Activated CD4-positive, alpha-beta T cell treated with anti-CD3 and anti-CD28 coated beads, Interleukin-2, Interleukin-6, amounts not matched to agents 100 ng/mL and 50 ng/mL, durations not matched to agents 16 hours and 8 hours (primary cell): ENCODE measurements at regions not wholly inside any gene's neighbourhood (a gene's known extent, or its start where the extent isn't known, plus 50 kb on each side); places are given as distances from the start of the nearest gene placed in this dataset.
"Not testable (repeated sequence)": the region's sequence is repeated elsewhere in the genome, so short reads cannot be mapped to it uniquely, and the experiment has no call there.

Experiments used
- DNase-seq: peaks from one replicate; pipeline ENCODE4 v3.0.0-alpha.2; 2020

DNA sequence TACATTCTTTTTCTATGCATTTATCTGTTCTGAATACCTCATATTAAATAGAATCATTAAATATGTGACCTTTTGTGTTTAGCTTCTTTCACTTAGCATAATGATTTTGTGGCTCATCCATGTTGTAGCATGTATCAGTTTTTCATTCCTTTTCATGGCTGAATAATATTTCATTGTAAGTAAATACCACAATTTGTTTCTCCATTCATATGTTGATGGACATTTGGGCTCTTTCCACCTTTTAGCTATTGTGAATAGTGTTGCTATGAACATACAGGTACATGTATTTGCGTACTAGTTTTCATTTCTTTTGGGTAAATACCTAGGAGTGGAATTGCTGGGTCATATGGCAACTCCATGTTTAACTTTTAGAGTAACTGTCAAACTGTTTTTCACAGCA lies 85.1 kb downstream of the GNL3L start:
- no peak for DNase-seq

DNA sequence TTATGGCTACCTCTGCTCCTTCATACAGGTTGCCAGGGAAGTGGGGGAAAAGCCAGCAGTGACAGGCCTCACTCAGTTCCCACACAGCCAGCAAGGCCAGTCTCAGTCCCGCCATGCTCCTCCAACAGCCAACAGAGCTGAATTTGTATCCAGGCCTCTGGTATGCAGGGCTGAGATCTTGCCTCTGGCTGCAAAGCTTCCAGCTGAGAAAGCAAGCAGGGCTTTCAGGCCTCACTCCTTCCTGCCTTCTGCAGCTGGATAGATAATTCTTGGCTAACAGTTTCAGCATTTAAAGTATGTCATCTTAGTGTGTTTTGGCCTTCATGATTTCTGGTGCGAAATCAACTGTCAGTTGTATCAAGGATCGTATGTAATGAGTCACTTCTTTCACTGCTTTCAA lies 103.6 kb downstream of the GNL3L start:
- DNase-seq, result no peak

DNA sequence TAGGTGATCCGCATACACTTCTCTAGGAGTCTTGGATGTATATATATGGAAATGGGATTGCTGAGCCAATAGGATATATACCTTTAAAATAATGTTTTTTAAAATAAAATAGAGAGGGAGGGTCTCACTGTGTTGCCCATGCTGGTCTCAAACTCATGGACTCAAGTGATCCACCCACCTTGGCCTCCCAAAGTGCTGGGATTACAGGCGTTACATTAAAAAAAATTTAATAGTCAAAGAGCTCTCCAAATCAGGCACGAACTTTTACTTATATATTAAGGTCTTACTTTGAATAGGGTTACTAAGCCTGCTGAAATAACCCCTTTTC lies 109.0 kb downstream of the GNL3L start:
- DNase-seq, result no peak

DNA sequence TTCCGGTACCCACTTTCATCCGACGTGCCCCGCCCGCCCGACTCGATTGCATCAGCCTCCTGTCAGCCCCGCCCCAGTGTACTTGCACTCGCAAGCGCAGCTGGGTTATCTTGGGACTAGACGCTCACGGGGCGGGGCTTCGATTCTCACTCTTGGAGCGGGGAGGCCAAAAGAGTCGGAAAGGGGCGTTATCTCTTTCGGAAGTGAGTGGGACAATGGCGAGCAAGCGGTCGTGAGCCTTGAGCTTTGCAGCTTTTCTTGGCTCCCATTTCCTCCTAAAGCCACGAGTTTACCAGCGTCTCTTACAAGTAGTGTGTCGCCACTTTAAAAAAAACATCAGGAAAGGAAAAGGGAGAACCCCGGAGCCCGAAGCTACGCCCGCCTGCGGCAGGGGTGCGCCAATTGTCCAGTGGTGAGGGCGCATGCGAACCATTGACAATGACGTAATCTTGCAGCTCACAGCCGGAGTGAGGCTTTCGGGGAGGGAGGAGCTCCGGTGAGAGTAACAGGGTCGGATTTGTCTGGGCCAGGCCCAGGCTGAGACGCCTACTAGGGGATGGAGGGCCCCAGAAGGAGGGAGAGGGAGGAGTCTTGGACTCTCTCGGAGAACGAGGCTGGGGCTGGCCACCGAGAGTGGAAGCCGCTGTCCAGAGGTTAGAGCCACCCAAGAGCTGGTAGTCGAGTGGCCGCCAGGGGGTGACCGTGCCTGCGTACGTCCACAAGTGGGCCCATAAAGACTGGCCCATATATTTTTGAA lies 109.5 kb downstream of the GNL3L start:
- DNase-seq, result peak; percentile 93

DNA sequence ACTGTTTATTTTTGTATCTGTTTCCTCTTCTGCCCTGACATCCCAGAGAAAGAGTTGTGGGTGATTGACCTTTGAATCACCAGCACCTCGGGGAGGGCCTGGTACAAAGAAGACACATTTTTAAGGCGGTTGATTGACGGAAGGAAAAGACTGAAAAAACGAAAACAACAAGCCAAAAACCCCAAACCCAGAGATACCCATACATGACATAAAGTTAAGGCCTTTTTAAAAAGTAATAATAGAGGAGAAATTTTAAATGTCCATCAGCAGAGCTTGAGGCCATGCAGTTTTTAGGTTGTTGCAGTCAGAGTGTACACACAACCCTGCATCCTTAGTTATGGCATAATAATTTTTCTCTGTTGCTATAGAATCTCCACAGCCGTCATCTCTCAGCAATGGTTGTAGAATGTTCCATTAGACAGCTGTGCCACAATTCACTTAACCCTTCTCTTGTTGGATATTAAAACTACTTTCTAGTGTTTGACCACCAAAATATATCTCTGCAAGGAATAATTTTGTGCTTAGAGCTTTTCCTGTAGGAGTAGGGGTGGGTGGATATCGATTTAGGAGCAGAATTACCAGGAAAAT lies 110.2 kb downstream of the GNL3L start:
- DNase-seq, result no peak

DNA sequence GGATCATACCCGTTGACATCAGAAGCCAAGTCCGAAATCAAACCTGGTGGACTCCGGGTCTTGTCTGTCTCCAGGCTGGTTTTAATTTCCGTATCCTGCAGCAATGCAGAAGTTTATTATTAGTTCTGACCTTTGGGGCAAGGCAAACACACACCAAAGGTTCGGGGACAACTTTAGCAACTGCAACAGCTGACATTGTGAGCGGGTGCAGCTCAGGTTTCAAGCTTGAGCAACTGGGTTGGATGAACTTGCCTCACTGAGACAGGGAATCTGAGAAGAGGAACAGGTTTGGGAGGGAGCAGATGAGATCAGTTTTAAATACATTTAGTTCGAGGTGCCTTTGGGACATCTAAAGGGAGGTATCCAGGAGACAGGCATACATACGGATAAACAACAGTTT lies 110.7 kb downstream of the GNL3L start:
- DNase-seq, result no peak

DNA sequence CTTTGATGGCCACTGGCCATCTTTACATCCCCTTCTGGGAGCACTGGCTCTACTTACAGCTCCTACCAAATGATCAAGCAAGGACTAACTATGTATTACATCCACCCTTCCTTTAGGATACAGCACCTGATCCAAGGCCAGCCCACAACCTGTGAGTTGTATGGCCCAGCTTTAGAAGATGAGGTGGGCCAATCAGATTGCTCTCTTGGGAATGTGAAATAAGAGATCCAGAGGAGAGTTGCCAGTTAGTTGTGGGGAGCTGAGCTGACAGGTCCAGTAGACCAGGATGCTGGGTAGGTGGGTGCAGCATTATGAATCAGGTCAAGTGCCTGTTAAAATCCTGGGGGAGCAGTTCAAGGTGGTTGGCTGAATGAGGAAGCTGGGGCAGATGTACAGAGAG lies 111.5 kb downstream of the GNL3L start:
- DNase-seq, result no peak

DNA sequence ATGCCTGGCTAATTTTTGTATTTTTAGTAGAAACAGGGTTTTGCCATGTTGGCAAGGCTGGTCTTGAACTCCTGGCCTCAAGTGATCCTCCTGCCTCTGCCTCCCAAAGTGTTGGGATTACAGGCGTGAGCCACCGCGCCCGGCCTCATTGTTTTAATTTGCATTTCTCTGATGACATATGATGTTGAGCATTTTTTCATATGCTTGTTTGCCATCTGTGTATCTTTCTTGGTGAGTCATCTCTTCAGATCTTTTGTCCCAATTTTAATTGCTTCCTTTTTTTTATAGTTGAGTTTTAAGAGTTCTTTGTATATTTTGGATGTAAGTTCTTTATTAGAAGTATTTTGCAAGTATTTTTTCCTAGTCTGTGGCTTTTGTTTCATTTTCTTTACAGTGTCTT lies 117.6 kb downstream of the GNL3L start:
- DNase-seq, result not testable (repeated sequence)

DNA sequence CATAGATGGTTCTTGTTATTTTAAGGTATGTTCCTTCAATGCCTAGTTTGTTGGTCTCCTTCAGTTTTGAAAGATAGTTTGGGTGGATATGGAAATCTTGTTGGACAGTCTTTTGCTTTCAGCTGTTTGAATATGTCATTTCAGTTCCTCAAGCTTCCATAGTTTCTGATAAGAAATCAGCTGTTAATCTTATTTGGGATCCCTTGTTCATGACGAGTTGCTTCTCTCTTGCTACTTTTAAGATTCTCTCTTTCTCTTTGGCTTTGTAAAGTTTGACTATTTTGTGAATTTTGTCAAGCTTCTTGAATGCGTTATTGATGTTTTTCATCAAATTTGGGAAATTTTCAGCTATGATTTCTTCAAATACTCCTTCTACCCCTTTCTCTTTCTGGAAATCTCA lies 129.5 kb downstream of the GNL3L start:
- DNase-seq, result no peak

DNA sequence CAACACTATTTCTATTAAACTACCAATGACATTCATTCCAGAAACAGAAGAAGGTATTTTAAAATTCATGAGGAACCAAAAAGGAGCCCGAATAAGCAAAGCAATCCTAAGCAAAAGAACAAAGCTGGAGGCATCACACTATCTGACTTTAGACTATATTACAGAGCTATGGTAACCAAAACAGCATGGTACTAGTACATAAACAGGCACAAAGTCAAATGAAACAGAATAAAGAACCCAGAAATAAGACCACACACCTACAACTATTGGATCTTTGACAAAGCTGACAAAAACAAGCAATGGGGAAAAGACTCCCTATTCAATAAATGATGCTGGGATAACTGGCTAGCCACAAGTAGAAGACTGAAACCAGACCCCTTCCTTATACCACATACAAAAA lies 122.3 kb downstream of the ITIH6 start:
- no peak for DNase-seq

DNA sequence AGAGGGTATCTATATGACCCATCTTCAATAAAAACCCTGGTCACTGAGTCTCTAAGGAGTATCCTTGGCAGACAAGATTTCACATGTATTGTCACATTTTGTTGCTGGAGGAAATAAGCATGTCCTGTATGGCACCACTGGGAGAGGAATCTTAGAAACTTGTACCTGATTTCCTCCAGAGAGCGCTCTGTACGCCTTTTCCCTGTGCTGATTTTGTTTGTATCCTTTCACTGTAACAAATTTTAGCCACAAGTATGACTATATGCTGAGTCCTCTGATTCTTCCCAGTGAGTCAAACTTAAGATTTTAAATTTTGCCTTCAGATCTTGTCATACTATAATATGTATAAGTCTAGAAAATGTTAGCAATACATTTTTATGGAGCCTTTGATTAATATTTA lies 102.8 kb downstream of the ITIH6 start:
- no peak for DNase-seq

DNA sequence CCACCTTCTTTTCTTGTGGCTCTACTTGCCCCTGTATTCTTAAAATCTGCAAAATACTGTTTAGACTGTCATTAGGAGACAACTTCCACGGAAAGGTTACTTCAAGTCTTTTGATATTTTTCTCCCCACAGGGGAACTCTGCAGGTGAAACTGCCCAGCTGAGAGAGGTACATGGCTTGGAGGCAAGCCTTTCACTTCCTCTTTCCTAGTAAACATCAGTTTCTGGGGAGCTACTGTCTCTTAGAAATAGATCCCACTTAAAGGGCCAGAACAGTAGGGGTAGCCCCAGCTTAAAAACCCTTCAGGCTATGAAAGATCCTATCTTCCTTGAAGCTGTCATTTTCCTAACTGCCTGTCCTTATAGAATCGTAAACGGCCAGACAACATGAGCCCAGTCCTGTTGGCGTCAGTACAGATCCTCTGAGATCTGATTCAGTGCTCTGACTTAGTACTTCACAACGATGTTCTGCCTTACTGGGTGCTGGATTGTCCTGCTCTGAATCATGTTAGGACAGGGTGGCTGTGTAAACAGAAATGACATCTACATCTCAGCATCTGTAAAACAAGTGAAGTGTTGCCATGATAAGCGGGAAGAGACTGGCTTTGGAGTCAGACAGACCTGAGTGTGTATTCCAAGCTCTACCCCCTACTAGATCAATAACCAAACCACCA lies 102.1 kb downstream of the ITIH6 start:
- DNase-seq, result no peak
